Heart left ventricle (tissue), 16 donors: ENCODE measurements at regions not wholly inside any gene's neighbourhood (a gene's known extent, or its start where the extent isn't known, plus 50 kb on each side); places are given as distances from the start of the nearest gene placed in this dataset.

Source experiments
- ATAC-seq, 4 donors: fragments of 200-7000 bp; cut with Tn5 transposase; one replicate each; pipeline ENCODE4 v1.9.1; 2020 to 2022; ENCODE audit warnings: moderate library complexity in 4 of 4, mild to moderate bottlenecking in 3 of 4, moderate number of reproducible peaks in 1 of 4
- DNase-seq, 5 donors: peaks; one replicate each; pipeline ENCODE4 v3.0.0-alpha.2; 2020
- H3K27ac ChIP-seq, 12 donors: fragments of 200-600 bp; sonication (generic) in 4 of 12; one replicate each; pipeline versions ENCODE4 v1.5.0 to v1.8.0; 2016 to 2022; ENCODE audit warnings: mild to moderate bottlenecking in 2 of 12
- H3K27me3 ChIP-seq, 9 donors: fragments of 200-600 bp; sonication (generic) in 2 of 9; one replicate each; pipeline versions ENCODE4 v1.5.1 to v1.8.0; 2016 to 2022; ENCODE audit warnings: mild to moderate bottlenecking in 3 of 9
- H3K36me3 ChIP-seq, 9 donors: fragments of 200-600 bp; sonication (generic) in 2 of 9; one replicate each; pipeline versions ENCODE4 v1.5.0 to v1.8.0; 2018 to 2022; ENCODE audit warnings: mild to moderate bottlenecking in 2 of 9
- H3K4me1 ChIP-seq, 12 donors: fragments of 200-600 bp; sonication (generic) in 4 of 12; one replicate each; pipeline versions ENCODE4 v1.5.0 to v1.8.0; 2016 to 2022; ENCODE audit warnings: mild to moderate bottlenecking in 3 of 12
- H3K4me3 ChIP-seq, 12 donors: fragments of 200-600 bp; sonication (generic) in 4 of 12; one replicate each; pipeline versions ENCODE4 v1.5.0 to v1.8.0; 2017 to 2022; ENCODE audit warnings: mild to moderate bottlenecking in 9 of 12, moderate library complexity in 4 of 12
- H3K9me3 ChIP-seq, 12 donors: fragments of 200-600 bp; sonication (generic) in 4 of 12; one replicate each; pipeline versions ENCODE4 v1.5.0 to v1.8.0; 2016 to 2022; ENCODE audit warnings: mild to moderate bottlenecking in 1 of 12
- POLR2A ChIP-seq, 2 donors: fragments of 450-650 bp; IDR thresholded peaks; one replicate each; pipeline ENCODE4 v1.6.1; 2017; ENCODE audit warnings: antibody characterized with exemption in 2 of 2, mild to moderate bottlenecking in 2 of 2, moderate library complexity in 2 of 2
- WGBS, 4 donors: extraction: QIAGEN DNeasy Blood & Tissue Kit in 2 of 4; methylation state at CpG; one replicate each; pipeline versions ENCODE4 v1.1.5 to v1.1.7; 2013 to 2018; 5-methylcytosine and 5-hydroxymethylcytosine counted together
- intact Hi-C, 10 donors: fragments of 100-400 bp; cut with DNase I; formaldehyde crosslinking; loops; one replicate each; pipeline versions ENCODE4 v1.11.1 to v1.14.2; 2022
- TF ChIP-seq, protein P1 (sequence below), 12 donors: fragments of 200-600 bp; sonication (generic) in 4 of 12; IDR thresholded peaks; one replicate each; pipeline versions ENCODE4 v1.5.0 to v1.8.0; 2018 to 2022; ENCODE audit warnings: antibody characterized with exemption in 12 of 12, mild to moderate bottlenecking in 5 of 12
- donor health status: ischemic (EF 13 %, LVEDD 7.1; RV severe dilation, severe dysfunction).
- donor health status: healthy with polysubstance abuse.
- donor health status: DM: no; HTN: yes; CAD: no.
- donor health status: DM: no; HTN: no; CAD: no.
- donor health status: ischemic (EF 25% LVEDD 6.9; RV normal size, moderate dysfunction).
- donor health status: ischemic (EF 25% LVEDD 5.7; RV mildly dilated, moderate dysfunction).
- donor health status: healthy.
- donor health status: DM: yes; HTN: yes; CAD: no.
- donor health status: ischemic (EF 35%, LVEDD 5.7; RV mildly dilated, moderate dysfunction).
- donor health status: nonischemic (EF 11% LVEDD 7.7; RV severe dilation, severe dysfunction).
- donor health status: DM: yes; HTN: yes; CAD: no.
- donor health status: PGD.
- donor health status: ischemic (EF 29% LVEDD 5.4; RV normal size, mild dysfunction).
- donor health status: nonischemic (EF 23%, LVEDD 6.1; RV moderate dilation, normal function).

DNA sequence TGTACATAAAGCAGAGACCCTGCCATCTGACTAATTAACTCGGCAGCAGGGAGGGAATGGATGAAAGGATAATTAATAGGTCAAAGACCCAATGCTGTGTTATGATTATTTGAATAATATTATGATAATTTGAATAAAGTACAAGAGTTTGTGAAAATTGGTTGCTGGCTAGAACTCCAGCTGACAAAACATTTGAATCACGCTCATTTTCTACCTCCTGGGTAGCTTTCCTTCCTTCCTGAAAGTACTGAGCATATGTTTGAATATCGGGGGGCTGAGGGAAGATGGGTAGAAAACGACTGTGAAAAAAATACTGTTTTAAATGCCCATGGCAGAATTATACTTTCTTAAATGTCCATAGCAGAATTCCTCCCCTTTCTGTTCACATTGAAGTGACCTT lies 243.6 kb upstream of the RBMS1 start:
- 67 to 74% (median 70%) methylated on average over 4 of the region's 4 CpGs for WGBS, 4 donors
- no peaks in the 10 kb centered on the region for H3K36me3 ChIP-seq
- H3K4me3 ChIP-seq, result no peak overlapping the region
- ATAC-seq (no peak), DNase-seq (no peak)
- H3K27me3 ChIP-seq, result no peaks in the 10 kb centered on the region
- no peak overlapping the region for H3K27ac ChIP-seq
- TF ChIP-seq, protein P1, sequence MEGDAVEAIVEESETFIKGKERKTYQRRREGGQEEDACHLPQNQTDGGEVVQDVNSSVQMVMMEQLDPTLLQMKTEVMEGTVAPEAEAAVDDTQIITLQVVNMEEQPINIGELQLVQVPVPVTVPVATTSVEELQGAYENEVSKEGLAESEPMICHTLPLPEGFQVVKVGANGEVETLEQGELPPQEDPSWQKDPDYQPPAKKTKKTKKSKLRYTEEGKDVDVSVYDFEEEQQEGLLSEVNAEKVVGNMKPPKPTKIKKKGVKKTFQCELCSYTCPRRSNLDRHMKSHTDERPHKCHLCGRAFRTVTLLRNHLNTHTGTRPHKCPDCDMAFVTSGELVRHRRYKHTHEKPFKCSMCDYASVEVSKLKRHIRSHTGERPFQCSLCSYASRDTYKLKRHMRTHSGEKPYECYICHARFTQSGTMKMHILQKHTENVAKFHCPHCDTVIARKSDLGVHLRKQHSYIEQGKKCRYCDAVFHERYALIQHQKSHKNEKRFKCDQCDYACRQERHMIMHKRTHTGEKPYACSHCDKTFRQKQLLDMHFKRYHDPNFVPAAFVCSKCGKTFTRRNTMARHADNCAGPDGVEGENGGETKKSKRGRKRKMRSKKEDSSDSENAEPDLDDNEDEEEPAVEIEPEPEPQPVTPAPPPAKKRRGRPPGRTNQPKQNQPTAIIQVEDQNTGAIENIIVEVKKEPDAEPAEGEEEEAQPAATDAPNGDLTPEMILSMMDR (IDR thresholded peaks at IDR 0.05), result no peak
- no peak for TF ChIP-seq POLR2A (IDR thresholded peaks at IDR 0.05)
- H3K4me1 ChIP-seq, result no peaks in the 10 kb centered on the region
- intact Hi-C loops, result no loop called here
- H3K9me3 ChIP-seq, result no peaks in the 10 kb centered on the region

DNA sequence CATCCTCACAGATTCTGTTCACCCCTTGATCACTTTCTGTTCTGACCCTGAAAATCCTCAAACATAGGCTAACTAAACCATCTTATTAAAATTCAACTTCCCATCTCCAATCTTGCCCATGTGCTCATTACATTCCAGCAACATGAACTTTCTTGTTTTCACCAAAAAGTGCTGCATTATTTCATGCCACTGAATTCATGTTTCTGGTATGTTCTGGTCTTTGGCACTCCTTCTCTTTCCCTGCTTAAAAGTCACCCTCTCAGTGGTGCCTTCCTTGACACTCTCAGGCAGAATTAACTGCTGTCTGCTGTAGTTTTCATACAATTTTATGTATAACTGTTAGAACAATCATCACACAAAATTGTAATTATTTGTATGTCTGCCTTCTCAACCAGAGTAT lies 247.7 kb upstream of the RBMS1 start:
- peaks cover 0 to 3% (median 0%) of the 10 kb centered on the region in 12 donors for H3K4me1 ChIP-seq
- TF ChIP-seq POLR2A (IDR thresholded peaks at IDR 0.05), result no peak
- TF ChIP-seq, protein P1 (IDR thresholded peaks at IDR 0.05), result no peak
- H3K27ac ChIP-seq, result no peak overlapping the region
- ATAC-seq, result no peak
- H3K4me3 ChIP-seq, result no peak overlapping the region
- DNase-seq, result no peak
- H3K36me3 ChIP-seq, result no peaks in the 10 kb centered on the region
- intact Hi-C loops, result no loop called here
- H3K27me3 ChIP-seq, result no peaks in the 10 kb centered on the region
- no peaks in the 10 kb centered on the region for H3K9me3 ChIP-seq

DNA sequence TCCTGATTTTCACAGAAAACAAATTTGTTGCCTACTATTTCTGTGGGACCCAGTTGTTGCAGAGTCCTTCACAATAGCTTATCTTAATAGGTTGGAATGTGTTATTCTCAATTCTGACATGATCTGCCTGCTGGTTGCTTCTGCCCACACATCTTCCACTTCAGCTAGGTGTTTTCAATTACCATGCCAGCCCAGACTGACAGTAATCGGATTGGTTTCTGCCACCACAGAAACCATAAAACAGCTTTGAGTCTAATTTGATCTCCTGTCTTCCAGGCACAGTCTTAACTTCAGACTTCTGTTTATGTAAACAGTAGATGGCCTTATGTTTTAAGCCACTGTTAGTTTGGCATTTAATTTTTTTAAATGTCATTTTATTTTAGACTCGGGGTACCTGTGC lies 248.2 kb upstream of the RBMS1 start:
- H3K27me3 ChIP-seq, result no peaks in the 10 kb centered on the region
- ATAC-seq (no peak), DNase-seq (no peak)
- TF ChIP-seq POLR2A (IDR thresholded peaks at IDR 0.05), result no peak
- TF ChIP-seq, protein P1 (IDR thresholded peaks at IDR 0.05), result no peak
- H3K27ac ChIP-seq, result no peak overlapping the region
- intact Hi-C loops, result no loop called here
- H3K4me1 ChIP-seq, result peaks cover 0 to 3% (median 0%) of the 10 kb centered on the region in 12 donors
- no peak overlapping the region for H3K4me3 ChIP-seq
- no peaks in the 10 kb centered on the region for H3K36me3 ChIP-seq
- no peaks in the 10 kb centered on the region for H3K9me3 ChIP-seq
- 79 to 87% (median 84%) methylated on average over 2 of the region's 2 CpGs for WGBS, 4 donors

DNA sequence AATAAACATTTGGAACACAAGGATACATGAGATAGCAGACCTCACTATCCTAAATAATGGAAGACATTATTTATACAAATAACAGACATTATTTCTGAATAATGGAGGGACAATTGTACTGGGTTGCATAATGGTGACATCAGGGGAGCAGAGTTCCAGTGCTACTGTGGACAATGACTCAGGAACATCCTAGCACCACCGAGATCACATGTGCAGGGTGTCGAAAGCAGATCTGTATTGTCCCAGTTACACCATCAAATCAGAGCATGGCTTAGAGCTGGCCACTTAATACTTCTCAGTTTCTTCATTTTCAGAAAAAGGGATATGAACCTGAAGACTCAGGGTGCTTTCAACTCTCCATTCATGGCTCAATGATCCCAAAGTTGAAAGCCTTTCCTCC lies 249.1 kb upstream of the RBMS1 start:
- Histone ChIP-seq H3K4me1 (peaks cover 0 to 3% (median 0%) of the 10 kb centered on the region in 12 donors), H3K27ac (no peak overlapping the region), H3K4me3 (no peak overlapping the region), H3K36me3 (no peaks in the 10 kb centered on the region), H3K27me3 (no peaks in the 10 kb centered on the region), H3K9me3 (no peaks in the 10 kb centered on the region)
- TF ChIP-seq, protein P1 (IDR thresholded peaks at IDR 0.05), result no peak
- TF ChIP-seq POLR2A (IDR thresholded peaks at IDR 0.05), result no peak
- WGBS, 4 donors, result 58 to 93% (median 84%) methylated on average over 2 of the region's 2 CpGs
- DNase-seq (no peak), ATAC-seq (peak in 1 of 4 donors; percentile 66)
- intact Hi-C loops, result no loop called here
